ENCODE measurements at regions not wholly inside any gene's neighbourhood (a gene's known extent, or its start where the extent isn't known, plus 50 kb on each side); places are given as distances from the start of the nearest gene placed in this dataset.

- no peak overlapping the region for H3K27ac Mint-ChIP-seq
- ATAC-seq (ENCODE audit: low read depth) (no peak), DNase-seq (no peak)
- no peaks in the 10 kb centered on the region for H3K36me3 Mint-ChIP-seq
- POLR2A ChIA-PET, result no interaction called here
- H3K4me3 Mint-ChIP-seq, result no peak overlapping the region
- no peaks in the 10 kb centered on the region for H3K4me1 Mint-ChIP-seq
- no peaks in the 10 kb centered on the region for H3K27me3 Mint-ChIP-seq
- no peaks in the 10 kb centered on the region for H3K9me3 Mint-ChIP-seq
These were observed 1565.9 kb downstream of the SUCLG1 start for GRCh38 chr2:82893190-82893589.

GRCh38 chr2:82879803-82880202 is 1579.3 kb downstream of the SUCLG1 start:
- H3K27me3 Mint-ChIP-seq, result no peaks in the 10 kb centered on the region
- H3K36me3 Mint-ChIP-seq, result no peaks in the 10 kb centered on the region

GRCh38 chr2:82875858-82876257 is 1583.2 kb downstream of the SUCLG1 start:
- Mint-ChIP-seq H3K9me3 (peaks cover 5% of the 10 kb centered on the region), H3K27me3 (no peaks in the 10 kb centered on the region), H3K36me3 (no peaks in the 10 kb centered on the region), H3K27ac (no peak overlapping the region), H3K4me3 (no peak overlapping the region), H3K4me1 (no peaks in the 10 kb centered on the region)
- POLR2A ChIA-PET, result no interaction called here
- no peak for ATAC-seq (ENCODE audit: low read depth)
- no peak for DNase-seq

More at GRCh38 chr2:82879803-82880202, 1579.3 kb downstream of the SUCLG1 start:
- Mint-ChIP-seq H3K4me3 (no peak overlapping the region), H3K4me1 (no peaks in the 10 kb centered on the region), H3K27ac (no peak overlapping the region), H3K9me3 (peaks cover 4% of the 10 kb centered on the region)
- POLR2A ChIA-PET, result no interaction called here
- DNase-seq, result no peak
- ATAC-seq (ENCODE audit: low read depth), result no peak

- ATAC-seq (ENCODE audit: low read depth), result no peak
- peaks cover 1% of the 10 kb centered on the region for H3K4me1 Mint-ChIP-seq
These were observed 1601.1 kb downstream of the SUCLG1 start for GRCh38 chr2:82857967-82858366.

GRCh38 chr2:82853299-82853698 is 1605.8 kb downstream of the SUCLG1 start:
- H3K27ac Mint-ChIP-seq, result no peak overlapping the region
- no peaks in the 10 kb centered on the region for H3K27me3 Mint-ChIP-seq
- H3K4me3 Mint-ChIP-seq, result no peak overlapping the region
- H3K9me3 Mint-ChIP-seq, result no peaks in the 10 kb centered on the region
- peaks cover 1% of the 10 kb centered on the region for H3K4me1 Mint-ChIP-seq
- ATAC-seq (ENCODE audit: low read depth) (no peak), DNase-seq (no peak)
- H3K36me3 Mint-ChIP-seq, result no peaks in the 10 kb centered on the region
- POLR2A ChIA-PET, result no interaction called here

More at GRCh38 chr2:82857967-82858366, 1601.1 kb downstream of the SUCLG1 start:
- Mint-ChIP-seq H3K9me3 (no peaks in the 10 kb centered on the region), H3K27me3 (no peaks in the 10 kb centered on the region), H3K27ac (no peak overlapping the region), H3K36me3 (no peaks in the 10 kb centered on the region), H3K4me3 (no peak overlapping the region)
- no peak for DNase-seq
- POLR2A ChIA-PET, result no interaction called here

GRCh38 chr2:82852787-82853186 is 1606.3 kb downstream of the SUCLG1 start:
- Mint-ChIP-seq H3K27me3 (no peaks in the 10 kb centered on the region), H3K4me1 (peaks cover 1% of the 10 kb centered on the region), H3K4me3 (no peak overlapping the region), H3K9me3 (no peaks in the 10 kb centered on the region), H3K27ac (no peak overlapping the region), H3K36me3 (no peaks in the 10 kb centered on the region)
- POLR2A ChIA-PET, result no interaction called here
- DNase-seq (no peak), ATAC-seq (ENCODE audit: low read depth) (no peak)

GRCh38 chr2:82848285-82848684 is 1610.8 kb downstream of the SUCLG1 start:
- Mint-ChIP-seq H3K36me3 (no peaks in the 10 kb centered on the region), H3K27me3 (no peaks in the 10 kb centered on the region), H3K4me3 (no peak overlapping the region), H3K27ac (no peak overlapping the region), H3K9me3 (no peaks in the 10 kb centered on the region), H3K4me1 (no peaks in the 10 kb centered on the region)
- POLR2A ChIA-PET, result no interaction called here
- DNase-seq (no peak), ATAC-seq (ENCODE audit: low read depth) (no peak)

- no peak for DNase-seq
- Mint-ChIP-seq H3K27ac (no peak overlapping the region), H3K4me1 (no peaks in the 10 kb centered on the region), H3K9me3 (no peaks in the 10 kb centered on the region), H3K4me3 (no peak overlapping the region), H3K27me3 (no peaks in the 10 kb centered on the region), H3K36me3 (no peaks in the 10 kb centered on the region)
- POLR2A ChIA-PET, result no interaction called here
- ATAC-seq (ENCODE audit: low read depth), result no peak
These were observed 1620.0 kb downstream of the SUCLG1 start for GRCh38 chr2:82839036-82839435.

GRCh38 chr2:82837588-82838304 is 1621.3 kb downstream of the SUCLG1 start:
- Mint-ChIP-seq H3K27ac (no peak overlapping the region), H3K4me3 (no peak overlapping the region), H3K9me3 (no peaks in the 10 kb centered on the region), H3K36me3 (no peaks in the 10 kb centered on the region), H3K27me3 (no peaks in the 10 kb centered on the region), H3K4me1 (no peaks in the 10 kb centered on the region)
- POLR2A ChIA-PET, result no interaction called here
- ATAC-seq (ENCODE audit: low read depth), result no peak
- no peak for DNase-seq

GRCh38 chr2:82834893-82835292 is 1624.2 kb downstream of the SUCLG1 start:
- no peaks in the 10 kb centered on the region for H3K36me3 Mint-ChIP-seq
- H3K4me1 Mint-ChIP-seq, result no peaks in the 10 kb centered on the region
- POLR2A ChIA-PET, result no interaction called here
- no peaks in the 10 kb centered on the region for H3K9me3 Mint-ChIP-seq
- ATAC-seq (ENCODE audit: low read depth) (no peak), DNase-seq (no peak)
- H3K27me3 Mint-ChIP-seq, result no peaks in the 10 kb centered on the region
- H3K4me3 Mint-ChIP-seq, result no peak overlapping the region
- no peak overlapping the region for H3K27ac Mint-ChIP-seq

GRCh38 chr2:82827426-82827825 is 1631.7 kb downstream of the SUCLG1 start:
- no peak overlapping the region for H3K27ac Mint-ChIP-seq
- no peaks in the 10 kb centered on the region for H3K9me3 Mint-ChIP-seq
- no peaks in the 10 kb centered on the region for H3K36me3 Mint-ChIP-seq

GRCh38 chr2:82826437-82826836 is 1632.6 kb downstream of the SUCLG1 start:
- H3K4me1 Mint-ChIP-seq, result no peaks in the 10 kb centered on the region

More at GRCh38 chr2:82827426-82827825, 1631.7 kb downstream of the SUCLG1 start:
- Mint-ChIP-seq H3K4me1 (no peaks in the 10 kb centered on the region), H3K4me3 (no peak overlapping the region), H3K27me3 (no peaks in the 10 kb centered on the region)
- POLR2A ChIA-PET, result no interaction called here
- ATAC-seq (ENCODE audit: low read depth) (no peak), DNase-seq (no peak)

GRCh38 chr2:82825410-82826090 is 1633.5 kb downstream of the SUCLG1 start:
- POLR2A ChIA-PET, result no interaction called here
- ATAC-seq (ENCODE audit: low read depth) (no peak), DNase-seq (no peak)
- H3K36me3 Mint-ChIP-seq, result no peaks in the 10 kb centered on the region
- no peak overlapping the region for H3K4me3 Mint-ChIP-seq
- no peaks in the 10 kb centered on the region for H3K4me1 Mint-ChIP-seq
- H3K27me3 Mint-ChIP-seq, result no peaks in the 10 kb centered on the region
- H3K9me3 Mint-ChIP-seq, result no peaks in the 10 kb centered on the region
- H3K27ac Mint-ChIP-seq, result no peak overlapping the region

More at GRCh38 chr2:82826437-82826836, 1632.6 kb downstream of the SUCLG1 start:
- Mint-ChIP-seq H3K27me3 (no peaks in the 10 kb centered on the region), H3K27ac (no peak overlapping the region), H3K9me3 (no peaks in the 10 kb centered on the region), H3K4me3 (no peak overlapping the region), H3K36me3 (no peaks in the 10 kb centered on the region)
- ATAC-seq (ENCODE audit: low read depth) (no peak), DNase-seq (no peak)
- POLR2A ChIA-PET, result no interaction called here

- H3K36me3 Mint-ChIP-seq, result no peaks in the 10 kb centered on the region
- H3K4me3 Mint-ChIP-seq, result no peak overlapping the region
- POLR2A ChIA-PET, result no interaction called here
- H3K4me1 Mint-ChIP-seq, result no peaks in the 10 kb centered on the region
- H3K27ac Mint-ChIP-seq, result no peak overlapping the region
- H3K9me3 Mint-ChIP-seq, result no peaks in the 10 kb centered on the region
- H3K27me3 Mint-ChIP-seq, result no peaks in the 10 kb centered on the region
- DNase-seq (no peak), ATAC-seq (ENCODE audit: low read depth) (no peak)
These were observed 1635.2 kb downstream of the SUCLG1 start for GRCh38 chr2:82823892-82824291.

Measured in activated naive CD8-positive, alpha-beta T cell treated with anti-CD3 and anti-CD28 coated beads, Interleukin-2, amount 10 ng/mL, durations not matched to agents 7 days and 5 days (primary cell).